ENCODE measurements at regions not wholly inside any gene's neighbourhood (a gene's known extent, or its start where the extent isn't known, plus 50 kb on each side); places are given as distances from the start of the nearest gene placed in this dataset.
"Not testable (repeated sequence)": the region's sequence is repeated elsewhere in the genome, so short reads cannot be mapped to it uniquely, and the experiment has no call there.

DNA sequence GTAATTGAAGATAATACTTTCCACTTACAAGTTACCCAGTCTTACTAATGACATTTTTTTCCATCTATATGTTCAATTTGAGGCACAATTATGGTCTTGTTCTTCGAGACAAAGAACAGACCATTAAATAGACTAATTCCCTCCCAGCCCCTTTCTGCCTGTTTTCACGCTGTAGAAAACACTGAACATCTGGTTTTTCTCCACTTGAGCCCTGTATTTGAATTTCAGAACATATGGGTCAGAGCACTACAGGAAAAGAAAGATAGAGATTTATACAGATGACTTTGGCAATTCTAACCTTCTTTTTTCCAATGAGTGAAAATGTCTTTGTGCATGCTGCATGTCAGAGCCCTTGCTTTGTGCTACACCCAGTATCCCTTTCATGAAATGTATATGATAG lies 506.9 kb downstream of the LRRC70 start:
- TF ChIP-seq, protein P1, sequence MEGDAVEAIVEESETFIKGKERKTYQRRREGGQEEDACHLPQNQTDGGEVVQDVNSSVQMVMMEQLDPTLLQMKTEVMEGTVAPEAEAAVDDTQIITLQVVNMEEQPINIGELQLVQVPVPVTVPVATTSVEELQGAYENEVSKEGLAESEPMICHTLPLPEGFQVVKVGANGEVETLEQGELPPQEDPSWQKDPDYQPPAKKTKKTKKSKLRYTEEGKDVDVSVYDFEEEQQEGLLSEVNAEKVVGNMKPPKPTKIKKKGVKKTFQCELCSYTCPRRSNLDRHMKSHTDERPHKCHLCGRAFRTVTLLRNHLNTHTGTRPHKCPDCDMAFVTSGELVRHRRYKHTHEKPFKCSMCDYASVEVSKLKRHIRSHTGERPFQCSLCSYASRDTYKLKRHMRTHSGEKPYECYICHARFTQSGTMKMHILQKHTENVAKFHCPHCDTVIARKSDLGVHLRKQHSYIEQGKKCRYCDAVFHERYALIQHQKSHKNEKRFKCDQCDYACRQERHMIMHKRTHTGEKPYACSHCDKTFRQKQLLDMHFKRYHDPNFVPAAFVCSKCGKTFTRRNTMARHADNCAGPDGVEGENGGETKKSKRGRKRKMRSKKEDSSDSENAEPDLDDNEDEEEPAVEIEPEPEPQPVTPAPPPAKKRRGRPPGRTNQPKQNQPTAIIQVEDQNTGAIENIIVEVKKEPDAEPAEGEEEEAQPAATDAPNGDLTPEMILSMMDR (IDR thresholded peaks at IDR 0.05) = no peak
- Histone ChIP-seq H3K4me2 (replicated peaks; ENCODE audit: extremely low read depth, low read length, poor library complexity, severe bottlenecking) (no peak overlapping the region), H4K20me1 (ENCODE audit: insufficient read depth, low read length) (no peaks in the 10 kb centered on the region), H3K79me2 (ENCODE audit: insufficient read depth, low read length) (no peaks in the 10 kb centered on the region), H3K4me3 (replicated peaks in 1 of 3; ENCODE audit: low read depth in 2 of 3, low read length in 3 of 3) (no peak overlapping the region), H3K27ac (ENCODE audit: low read depth in 1 of 2, low read length in 2 of 2) (no peak overlapping the region), H2AFZ (ENCODE audit: insufficient read depth, low read depth, low read length, poor library complexity, severe bottlenecking) (no peak overlapping the region), H3K27me3 (ENCODE audit: control insufficient read depth in 2 of 2, insufficient read depth in 2 of 2, low read length in 2 of 2) (no peaks in the 10 kb centered on the region), H3K36me3 (replicated peaks in 1 of 2; ENCODE audit: control insufficient read depth in 1 of 2, insufficient read depth in 2 of 2, low read length in 2 of 2) (no peaks in the 10 kb centered on the region), H3K4me1 (ENCODE audit: control insufficient read depth in 1 of 2, insufficient read depth in 2 of 2, low read length in 2 of 2) (no peaks in the 10 kb centered on the region), H3K9ac (ENCODE audit: insufficient read depth, low read length, poor library complexity, severe bottlenecking) (no peak overlapping the region), H3K9me3 (replicated peaks in 1 of 2; ENCODE audit: control insufficient read depth in 1 of 2, insufficient read depth in 1 of 2, low read length in 2 of 2) (peaks cover 17 to 22% of the 10 kb centered on the region in 2 donors)
- no peaks in the 10 kb centered on the region for H3K36me3 Mint-ChIP-seq
- H3K4me1 Mint-ChIP-seq = no peaks in the 10 kb centered on the region
- H3K4me3 Mint-ChIP-seq = no peak overlapping the region
- no peak overlapping the region for H3K27ac Mint-ChIP-seq
- peaks cover 0 to 21% (median 9%) of the 10 kb centered on the region in 7 donors for H3K9me3 Mint-ChIP-seq
- intact Hi-C loops (cut with micrococcal nuclease) = no loop called here
- WGBS (ENCODE audit: insufficient coverage) = no CpG with 5 or more reads among the region's 2 CpGs
- DNase-seq = no peak
- peaks cover 1 to 3% (median 2%) of the 10 kb centered on the region in 3 donors for H3K27me3 Mint-ChIP-seq (ENCODE audit: low read depth in 3 of 3)

DNA sequence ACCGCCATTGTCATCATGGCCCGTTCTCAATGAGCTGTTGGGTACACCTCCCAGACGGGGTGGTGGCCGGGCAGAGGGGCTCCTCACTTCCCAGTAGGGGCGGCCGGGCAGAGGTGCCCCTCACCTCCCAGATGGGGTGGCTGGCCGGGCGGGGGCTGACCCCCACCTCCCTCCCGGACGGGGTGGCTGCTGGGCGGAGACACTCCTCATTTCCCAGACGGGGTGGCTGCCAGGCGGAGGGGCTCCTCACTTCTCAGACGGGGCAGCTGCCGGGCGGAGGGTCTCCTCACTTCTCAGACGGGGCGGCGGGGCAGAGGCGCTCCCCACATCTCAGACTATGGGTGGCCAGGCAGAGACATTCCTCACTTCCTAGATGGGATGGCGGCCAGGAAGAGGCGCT lies 505.1 kb downstream of the LRRC70 start:
- H3K4me3 Mint-ChIP-seq; H3K27ac Mint-ChIP-seq; H3K4me1 Mint-ChIP-seq; H3K4me3 ChIP-seq (replicated peaks in 1 of 3; ENCODE audit: low read depth in 2 of 3, low read length in 3 of 3); H3K4me1 ChIP-seq (ENCODE audit: control insufficient read depth in 1 of 2, insufficient read depth in 2 of 2, low read length in 2 of 2); H3K27me3 ChIP-seq (ENCODE audit: control insufficient read depth in 2 of 2, insufficient read depth in 2 of 2, low read length in 2 of 2); H3K36me3 ChIP-seq (replicated peaks in 1 of 2; ENCODE audit: control insufficient read depth in 1 of 2, insufficient read depth in 2 of 2, low read length in 2 of 2); H3K9ac ChIP-seq (ENCODE audit: insufficient read depth, low read length, poor library complexity, severe bottlenecking); H3K27me3 Mint-ChIP-seq (ENCODE audit: low read depth in 3 of 3); DNase-seq; H3K4me2 ChIP-seq (replicated peaks; ENCODE audit: extremely low read depth, low read length, poor library complexity, severe bottlenecking); H3K79me2 ChIP-seq (ENCODE audit: insufficient read depth, low read length); H2AFZ ChIP-seq (ENCODE audit: insufficient read depth, low read depth, low read length, poor library complexity, severe bottlenecking); H3K36me3 Mint-ChIP-seq; H3K27ac ChIP-seq (ENCODE audit: low read depth in 1 of 2, low read length in 2 of 2); H4K20me1 ChIP-seq (ENCODE audit: insufficient read depth, low read length); intact Hi-C loops (cut with micrococcal nuclease): not testable (repeated sequence)
- peaks cover 16 to 19% of the 10 kb centered on the region in 2 donors for H3K9me3 ChIP-seq (replicated peaks in 1 of 2; ENCODE audit: control insufficient read depth in 1 of 2, insufficient read depth in 1 of 2, low read length in 2 of 2)
- WGBS (ENCODE audit: insufficient coverage) = 98% methylated on average over 11 of the region's 22 CpGs
- peaks cover 0 to 21% (median 10%) of the 10 kb centered on the region in 7 donors for H3K9me3 Mint-ChIP-seq

Measured in CD14-positive monocyte (primary cell).